ENCODE measurements at regions not wholly inside any gene's neighbourhood (a gene's known extent, or its start where the extent isn't known, plus 50 kb on each side); places are given as distances from the start of the nearest gene placed in this dataset.

DNA sequence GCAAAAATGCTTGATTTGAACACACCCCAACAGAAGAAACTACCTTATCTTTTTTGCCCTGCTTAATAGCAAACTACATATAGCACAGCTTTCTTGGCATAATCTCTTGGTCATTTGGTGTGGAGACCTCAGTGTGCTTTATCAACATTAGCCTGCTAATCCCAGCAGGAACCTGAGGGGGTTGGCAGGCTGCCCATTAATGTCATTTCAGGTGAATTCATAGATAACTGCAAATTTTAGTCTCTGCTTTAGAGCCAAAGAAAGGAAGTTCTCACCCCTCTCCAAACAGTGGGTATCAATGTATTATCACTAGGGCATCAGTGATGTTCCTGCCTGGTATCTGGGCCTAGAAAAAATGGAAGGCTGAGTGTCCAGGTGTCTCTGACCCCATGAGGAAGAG is 489.0 kb downstream of the NTRK2 start:
- DNase-seq (no peak), FAIRE-seq (no peak)
- intact Hi-C loops (cut with DNase I), result no loop called here
- no peaks in the 10 kb centered on the region for H3K27me3 ChIP-seq (ENCODE audit: control insufficient read depth, insufficient read depth, low read length)
- H3K4me3 ChIP-seq (ENCODE audit: low read length in 3 of 3), result no peak overlapping the region
- no peaks in the 10 kb centered on the region for H3K9me3 ChIP-seq (ENCODE audit: control insufficient read depth in 2 of 3, insufficient read depth in 1 of 3, low read length in 3 of 3)
- H3K9ac ChIP-seq (ENCODE audit: low read length in 3 of 3), result no peak overlapping the region
- no peaks in the 10 kb centered on the region for H3K36me3 ChIP-seq (ENCODE audit: control insufficient read depth in 2 of 3, insufficient read depth in 3 of 3, low read length in 3 of 3)
- TF ChIP-seq, protein P1, sequence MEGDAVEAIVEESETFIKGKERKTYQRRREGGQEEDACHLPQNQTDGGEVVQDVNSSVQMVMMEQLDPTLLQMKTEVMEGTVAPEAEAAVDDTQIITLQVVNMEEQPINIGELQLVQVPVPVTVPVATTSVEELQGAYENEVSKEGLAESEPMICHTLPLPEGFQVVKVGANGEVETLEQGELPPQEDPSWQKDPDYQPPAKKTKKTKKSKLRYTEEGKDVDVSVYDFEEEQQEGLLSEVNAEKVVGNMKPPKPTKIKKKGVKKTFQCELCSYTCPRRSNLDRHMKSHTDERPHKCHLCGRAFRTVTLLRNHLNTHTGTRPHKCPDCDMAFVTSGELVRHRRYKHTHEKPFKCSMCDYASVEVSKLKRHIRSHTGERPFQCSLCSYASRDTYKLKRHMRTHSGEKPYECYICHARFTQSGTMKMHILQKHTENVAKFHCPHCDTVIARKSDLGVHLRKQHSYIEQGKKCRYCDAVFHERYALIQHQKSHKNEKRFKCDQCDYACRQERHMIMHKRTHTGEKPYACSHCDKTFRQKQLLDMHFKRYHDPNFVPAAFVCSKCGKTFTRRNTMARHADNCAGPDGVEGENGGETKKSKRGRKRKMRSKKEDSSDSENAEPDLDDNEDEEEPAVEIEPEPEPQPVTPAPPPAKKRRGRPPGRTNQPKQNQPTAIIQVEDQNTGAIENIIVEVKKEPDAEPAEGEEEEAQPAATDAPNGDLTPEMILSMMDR (IDR thresholded peaks at IDR 0.05; ENCODE audit: borderline replicate concordance, extremely low read depth, insufficient read depth), result no peak
- no peak overlapping the region for H3K27ac ChIP-seq (ENCODE audit: low read depth in 2 of 2, low read length in 2 of 2)
- H3K4me1 ChIP-seq (ENCODE audit: control insufficient read depth in 2 of 3, insufficient read depth in 2 of 3, low read depth in 1 of 3, low read length in 3 of 3), result no peaks in the 10 kb centered on the region

DNA sequence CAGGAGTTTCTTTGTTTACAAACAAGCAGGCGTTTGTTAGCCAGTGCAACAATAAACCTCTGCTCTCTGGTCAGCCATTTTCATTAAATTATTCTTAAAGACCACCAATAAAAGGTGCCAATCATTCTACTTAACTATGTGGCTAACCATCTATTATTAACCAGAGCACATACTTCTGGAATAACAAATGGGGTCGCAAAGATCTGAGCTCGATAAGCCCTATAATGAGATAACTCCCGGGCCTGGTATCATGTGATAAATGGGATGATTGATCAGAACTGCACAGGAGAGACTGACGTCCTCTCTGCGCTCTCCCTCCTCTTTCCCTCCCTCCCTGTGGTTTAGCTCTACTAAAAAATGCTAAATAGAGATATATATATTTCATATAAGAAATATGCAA is 488.2 kb downstream of the NTRK2 start:
- TF ChIP-seq, protein P1 (IDR thresholded peaks at IDR 0.05; ENCODE audit: borderline replicate concordance, extremely low read depth, insufficient read depth), result no peak
- no peak for DNase-seq
- Histone ChIP-seq H3K9ac (ENCODE audit: low read length in 3 of 3) (no peak overlapping the region), H3K36me3 (ENCODE audit: control insufficient read depth in 2 of 3, insufficient read depth in 3 of 3, low read length in 3 of 3) (no peaks in the 10 kb centered on the region), H3K4me3 (ENCODE audit: low read length in 3 of 3) (no peak overlapping the region), H3K4me1 (ENCODE audit: control insufficient read depth in 2 of 3, insufficient read depth in 2 of 3, low read depth in 1 of 3, low read length in 3 of 3) (no peaks in the 10 kb centered on the region), H3K27me3 (ENCODE audit: control insufficient read depth, insufficient read depth, low read length) (no peaks in the 10 kb centered on the region), H3K9me3 (ENCODE audit: control insufficient read depth in 2 of 3, insufficient read depth in 1 of 3, low read length in 3 of 3) (no peaks in the 10 kb centered on the region), H3K27ac (ENCODE audit: low read depth in 2 of 2, low read length in 2 of 2) (no peak overlapping the region)
- intact Hi-C loops (cut with DNase I), result no loop called here
- FAIRE-seq, result no peak

- intact Hi-C loops (cut with DNase I), result no loop called here
- Histone ChIP-seq H3K4me3 (ENCODE audit: low read length in 3 of 3) (no peak overlapping the region), H3K9ac (ENCODE audit: low read length in 3 of 3) (no peak overlapping the region), H3K36me3 (ENCODE audit: control insufficient read depth in 2 of 3, insufficient read depth in 3 of 3, low read length in 3 of 3) (no peaks in the 10 kb centered on the region), H3K27me3 (ENCODE audit: control insufficient read depth, insufficient read depth, low read length) (no peaks in the 10 kb centered on the region), H3K4me1 (ENCODE audit: control insufficient read depth in 2 of 3, insufficient read depth in 2 of 3, low read depth in 1 of 3, low read length in 3 of 3) (no peaks in the 10 kb centered on the region), H3K9me3 (ENCODE audit: control insufficient read depth in 2 of 3, insufficient read depth in 1 of 3, low read length in 3 of 3) (no peaks in the 10 kb centered on the region), H3K27ac (ENCODE audit: low read depth in 2 of 2, low read length in 2 of 2) (no peak overlapping the region)
- FAIRE-seq (no peak), DNase-seq (no peak)
- TF ChIP-seq, protein P1 (IDR thresholded peaks at IDR 0.05; ENCODE audit: borderline replicate concordance, extremely low read depth, insufficient read depth), result no peak
Observed at GRCh38 chr9:85156652-85157051, 487.1 kb downstream of the NTRK2 start.

DNA sequence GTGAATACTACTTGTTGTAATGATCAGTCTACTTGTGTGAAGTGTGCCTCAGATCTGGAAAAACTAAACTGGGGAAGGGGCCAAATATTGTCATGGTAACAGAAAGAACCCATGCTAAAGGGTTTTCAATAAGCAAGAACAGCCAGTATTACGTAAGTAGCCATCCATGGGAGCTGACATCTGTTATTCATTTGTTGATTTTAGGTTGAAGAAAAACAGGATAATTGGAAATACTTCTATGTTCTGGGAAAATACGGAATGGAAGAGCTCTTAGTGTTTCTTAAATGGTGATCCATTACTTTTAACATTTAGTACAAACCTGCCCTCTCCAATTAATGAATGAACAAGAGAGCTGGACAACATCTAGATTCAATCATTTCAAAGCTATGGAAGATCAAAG is 485.8 kb downstream of the NTRK2 start:
- H3K4me1 ChIP-seq (ENCODE audit: control insufficient read depth in 2 of 3, insufficient read depth in 2 of 3, low read depth in 1 of 3, low read length in 3 of 3), result no peaks in the 10 kb centered on the region
- no peaks in the 10 kb centered on the region for H3K36me3 ChIP-seq (ENCODE audit: control insufficient read depth in 2 of 3, insufficient read depth in 3 of 3, low read length in 3 of 3)
- H3K27me3 ChIP-seq (ENCODE audit: control insufficient read depth, insufficient read depth, low read length), result no peaks in the 10 kb centered on the region
- FAIRE-seq (no peak), DNase-seq (no peak)
- no peak overlapping the region for H3K4me3 ChIP-seq (ENCODE audit: low read length in 3 of 3)
- H3K9ac ChIP-seq (ENCODE audit: low read length in 3 of 3), result no peak overlapping the region
- no peak overlapping the region for H3K27ac ChIP-seq (ENCODE audit: low read depth in 2 of 2, low read length in 2 of 2)
- intact Hi-C loops (cut with DNase I), result no loop called here
- TF ChIP-seq, protein P1 (IDR thresholded peaks at IDR 0.05; ENCODE audit: borderline replicate concordance, extremely low read depth, insufficient read depth), result no peak
- H3K9me3 ChIP-seq (ENCODE audit: control insufficient read depth in 2 of 3, insufficient read depth in 1 of 3, low read length in 3 of 3), result no peaks in the 10 kb centered on the region
